Adrenal gland (tissue), 9 donors: ENCODE measurements at regions not wholly inside any gene's neighbourhood (a gene's known extent, or its start where the extent isn't known, plus 50 kb on each side); places are given as distances from the start of the nearest gene placed in this dataset.

Experiments used
- DNase-seq, 7 donors: peaks; one replicate each; pipeline ENCODE4 v3.0.0-alpha.2; 2019 to 2020
- H3K27ac ChIP-seq, 5 donors: fragments of 200-600 bp; sonication (generic) in 4 of 5; 1 replicate in 3 of 5; 2 replicates in 2 of 5; pipeline versions ENCODE4 v1.5.1 to v1.8.0; 2016 to 2020; ENCODE audit warnings: mild to moderate bottlenecking in 1 of 5
- H3K27me3 ChIP-seq: fragments of 200-600 bp; 2 replicates; pipeline ENCODE4 v1.8.0; 2021
- H3K36me3 ChIP-seq, 2 donors: fragments of 200-600 bp; replicated peaks in 1 of 2; 1 replicate in 1 of 2; 2 replicates in 1 of 2; pipeline versions ENCODE4 v1.5.1 to v1.8.0; 2018 to 2022
- H3K4me1 ChIP-seq, 2 donors: fragments of 200-600 bp; replicated peaks in 1 of 2; 1 replicate in 1 of 2; 2 replicates in 1 of 2; pipeline versions ENCODE4 v1.5.1 to v1.8.0; 2018 to 2021
- H3K4me3 ChIP-seq, 4 donors: fragments of 200-600 bp; sonication (generic) in 3 of 4; one replicate each; pipeline ENCODE4 v1.5.1; 2016 to 2018
- H3K9me3 ChIP-seq, 3 donors: fragments of 200-600 bp; sonication (generic) in 1 of 3; replicated peaks in 1 of 3; 1 replicate in 2 of 3; 2 replicates in 1 of 3; pipeline versions ENCODE4 v1.5.1 to v1.8.0; 2016 to 2021
- POLR2A ChIP-seq, 2 donors: fragments of 450-650 bp; IDR thresholded peaks; one replicate each; pipeline ENCODE4 v1.6.1; 2017; ENCODE audit warnings: antibody characterized with exemption in 2 of 2, mild to moderate bottlenecking in 2 of 2, moderate library complexity in 1 of 2
- WGBS, 4 donors: extraction: QIAGEN DNeasy Blood & Tissue Kit in 2 of 4; methylation state at CpG; one replicate each; pipeline versions ENCODE4 v1.1.5 to v1.1.7; 2013 to 2017; 5-methylcytosine and 5-hydroxymethylcytosine counted together
- intact Hi-C, 2 donors: fragments of 100-400 bp; cut with DNase I; formaldehyde crosslinking; loops; one replicate each; pipeline versions ENCODE4 v1.14.1 to v1.15.0; 2022 to 2023
- TF ChIP-seq, protein P1 (sequence below), 6 experiments: fragments of 450-650 bp in 4 of 6; fragments of 200-600 bp in 2 of 6; sonication (generic) in 1 of 6; IDR thresholded peaks; 1 replicate in 5 of 6; 2 replicates in 1 of 6; pipeline versions ENCODE4 v1.5.1 to v1.8.0; 2016 to 2021; ENCODE audit warnings: antibody characterized with exemption in 6 of 6, mild to moderate bottlenecking in 2 of 6, moderate library complexity in 1 of 6
- donor health status: healthy with polysubstance abuse.
- donor health status: Bipolar disorder and iron deficiency.
- donor health status: DM: yes; HTN: yes; CAD: no.
- donor health status: DM: no; HTN: no; CAD: no.
- donor health status: DM: no; HTN: no; CAD: no.

DNA sequence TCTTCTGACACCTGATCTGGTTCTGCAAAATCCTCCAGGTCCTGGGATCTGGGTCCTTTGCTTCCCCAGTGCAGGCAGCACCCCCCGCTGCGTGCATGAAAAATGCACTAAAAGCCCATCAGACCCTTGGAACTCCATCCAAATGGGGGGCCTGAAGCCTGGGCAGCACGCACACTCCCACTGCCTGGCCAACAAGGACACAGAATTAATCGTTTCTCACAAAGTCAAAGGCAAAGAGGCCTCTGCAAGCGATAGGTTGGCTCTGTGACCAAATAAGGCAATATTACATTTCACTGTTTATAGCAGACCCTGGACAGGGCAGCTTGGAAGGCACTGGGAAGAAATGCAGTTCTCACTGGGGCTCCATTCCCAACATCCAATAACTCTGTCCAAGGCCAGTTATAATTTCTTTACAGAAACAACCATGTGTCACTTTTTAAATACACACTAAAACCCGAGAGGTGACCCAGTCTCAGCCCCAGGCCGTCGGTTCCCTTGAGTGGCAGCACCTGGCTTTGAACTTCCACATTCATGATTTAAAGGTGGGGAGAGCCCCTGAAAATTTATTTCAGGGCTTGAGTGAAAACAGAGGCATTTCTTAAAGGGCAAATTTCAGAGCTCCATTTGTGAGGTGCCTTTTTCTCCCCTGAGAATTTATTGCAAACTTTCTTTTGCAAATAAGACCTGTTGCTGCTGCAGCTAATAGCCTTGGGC lies 114.4 kb upstream of the ANO1 start:
- 56 to 67% (median 59%) methylated on average over 8 of the region's 8 CpGs for WGBS, 4 donors
- Histone ChIP-seq H3K36me3 (no peaks in the 10 kb centered on the region), H3K27me3 (no peaks in the 10 kb centered on the region), H3K4me1 (no peaks in the 10 kb centered on the region), H3K9me3 (no peaks in the 10 kb centered on the region), H3K27ac (no peak overlapping the region), H3K4me3 (no peak overlapping the region)
- intact Hi-C loops, result no loop called here
- no peak for DNase-seq
- TF ChIP-seq POLR2A (IDR thresholded peaks at IDR 0.05), result no peak
- TF ChIP-seq, protein P1, sequence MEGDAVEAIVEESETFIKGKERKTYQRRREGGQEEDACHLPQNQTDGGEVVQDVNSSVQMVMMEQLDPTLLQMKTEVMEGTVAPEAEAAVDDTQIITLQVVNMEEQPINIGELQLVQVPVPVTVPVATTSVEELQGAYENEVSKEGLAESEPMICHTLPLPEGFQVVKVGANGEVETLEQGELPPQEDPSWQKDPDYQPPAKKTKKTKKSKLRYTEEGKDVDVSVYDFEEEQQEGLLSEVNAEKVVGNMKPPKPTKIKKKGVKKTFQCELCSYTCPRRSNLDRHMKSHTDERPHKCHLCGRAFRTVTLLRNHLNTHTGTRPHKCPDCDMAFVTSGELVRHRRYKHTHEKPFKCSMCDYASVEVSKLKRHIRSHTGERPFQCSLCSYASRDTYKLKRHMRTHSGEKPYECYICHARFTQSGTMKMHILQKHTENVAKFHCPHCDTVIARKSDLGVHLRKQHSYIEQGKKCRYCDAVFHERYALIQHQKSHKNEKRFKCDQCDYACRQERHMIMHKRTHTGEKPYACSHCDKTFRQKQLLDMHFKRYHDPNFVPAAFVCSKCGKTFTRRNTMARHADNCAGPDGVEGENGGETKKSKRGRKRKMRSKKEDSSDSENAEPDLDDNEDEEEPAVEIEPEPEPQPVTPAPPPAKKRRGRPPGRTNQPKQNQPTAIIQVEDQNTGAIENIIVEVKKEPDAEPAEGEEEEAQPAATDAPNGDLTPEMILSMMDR (IDR thresholded peaks at IDR 0.05), result no peak

GRCh38 chr11:69964247-69964643 lies 113.9 kb upstream of the ANO1 start:
- intact Hi-C loops, result no loop called here
- Histone ChIP-seq H3K27ac (no peak overlapping the region), H3K4me1 (no peaks in the 10 kb centered on the region)

GRCh38 chr11:69965821-69966582 lies 112.1 kb upstream of the ANO1 start:
- WGBS, 4 donors, result 73 to 83% (median 78%) methylated on average over 12 to 20 of the region's 20 CpGs
- DNase-seq, result no peak
- no peak for TF ChIP-seq POLR2A (IDR thresholded peaks at IDR 0.05)
- TF ChIP-seq, protein P1 (IDR thresholded peaks at IDR 0.05), result no peak
- Histone ChIP-seq H3K27me3 (no peaks in the 10 kb centered on the region), H3K4me1 (no peaks in the 10 kb centered on the region), H3K27ac (no peak overlapping the region), H3K36me3 (no peaks in the 10 kb centered on the region), H3K9me3 (no peaks in the 10 kb centered on the region), H3K4me3 (no peak overlapping the region)
- intact Hi-C loops, result no loop called here

More at GRCh38 chr11:69964247-69964643, 113.9 kb upstream of the ANO1 start:
- Histone ChIP-seq H3K27me3 (no peaks in the 10 kb centered on the region), H3K9me3 (no peaks in the 10 kb centered on the region), H3K36me3 (no peaks in the 10 kb centered on the region), H3K4me3 (no peak overlapping the region)
- WGBS, 4 donors, result 79 to 85% (median 84%) methylated on average over 6 of the region's 6 CpGs
- no peak for DNase-seq
- no peak for TF ChIP-seq POLR2A (IDR thresholded peaks at IDR 0.05)
- TF ChIP-seq, protein P1 (IDR thresholded peaks at IDR 0.05), result no peak

DNA sequence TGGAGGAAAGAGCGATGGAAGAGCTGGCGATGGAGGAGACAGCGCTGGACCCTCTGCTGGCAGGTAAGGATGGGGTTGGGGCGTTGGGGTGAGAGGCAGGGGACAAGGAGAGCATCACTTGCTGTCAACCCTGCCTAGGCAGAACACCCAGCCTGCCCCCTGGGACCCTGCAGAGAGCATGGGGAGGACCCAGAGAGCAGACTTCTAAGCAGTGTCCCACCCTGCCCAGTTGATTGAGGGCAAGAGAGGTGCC lies 111.6 kb upstream of the ANO1 start:
- Histone ChIP-seq H3K9me3 (no peaks in the 10 kb centered on the region), H3K27ac (no peak overlapping the region), H3K27me3 (no peaks in the 10 kb centered on the region), H3K36me3 (no peaks in the 10 kb centered on the region), H3K4me1 (no peaks in the 10 kb centered on the region), H3K4me3 (no peak overlapping the region)
- DNase-seq, result no peak
- WGBS, 4 donors, result 85 to 91% (median 89%) methylated on average over 4 of the region's 4 CpGs
- TF ChIP-seq, protein P1 (IDR thresholded peaks at IDR 0.05), result no peak
- TF ChIP-seq POLR2A (IDR thresholded peaks at IDR 0.05), result no peak
- intact Hi-C loops, result no loop called here
